Stimulated activated naive CD8-positive, alpha-beta T cell treated with anti-CD3 and anti-CD28 coated beads, Interleukin-15, Interleukin-2, amounts not matched to agents 100 ng/mL and 50 ng/mL, for 24 hours (primary cell): ENCODE measurements at regions not wholly inside any gene's neighbourhood (a gene's known extent, or its start where the extent isn't known, plus 50 kb on each side); places are given as distances from the start of the nearest gene placed in this dataset.

Experiments
- H3K27ac Mint-ChIP-seq: one replicate; pipeline ENCODE4 v1.8.0; 2021; ENCODE audit warnings: mild to moderate bottlenecking, mixed read lengths
- H3K27me3 Mint-ChIP-seq: one replicate; pipeline ENCODE4 v1.8.0; 2021; ENCODE audit warnings: mixed read lengths
- H3K36me3 Mint-ChIP-seq: one replicate; pipeline ENCODE4 v1.8.0; 2021; ENCODE audit warnings: low read depth, mixed read lengths
- H3K4me1 Mint-ChIP-seq: one replicate; pipeline ENCODE4 v1.8.0; 2021; ENCODE audit warnings: low read depth, mixed read lengths
- H3K4me3 Mint-ChIP-seq: one replicate; pipeline ENCODE4 v1.8.0; 2021; ENCODE audit warnings: mild to moderate bottlenecking, mixed read lengths
- H3K9me3 Mint-ChIP-seq: one replicate; pipeline ENCODE4 v1.8.0; 2021; ENCODE audit warnings: mixed read lengths

DNA sequence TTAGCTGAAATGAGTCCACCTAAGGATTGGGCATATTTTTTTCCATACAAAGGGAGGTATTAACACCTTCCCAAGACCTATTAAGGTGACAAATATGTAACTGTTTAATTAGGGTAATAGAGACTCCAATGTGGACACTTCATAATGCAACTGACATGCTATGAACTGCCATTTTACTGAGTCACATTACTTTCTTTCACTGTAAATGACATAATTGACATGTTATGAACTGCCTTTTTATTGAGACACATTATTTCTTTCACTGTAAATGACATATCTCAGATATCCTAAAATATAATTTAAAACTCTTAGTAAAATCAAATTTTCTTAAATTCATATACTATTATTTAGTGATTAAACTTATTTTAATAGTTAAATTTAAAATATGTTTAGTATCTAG, 528.8 kb upstream of the PCDH15 start:
- Mint-ChIP-seq H3K9me3 (peaks cover 7% of the 10 kb centered on the region), H3K27ac (no peak overlapping the region), H3K27me3 (no peaks in the 10 kb centered on the region), H3K36me3 (no peaks in the 10 kb centered on the region), H3K4me3 (no peak overlapping the region), H3K4me1 (no peaks in the 10 kb centered on the region)

DNA sequence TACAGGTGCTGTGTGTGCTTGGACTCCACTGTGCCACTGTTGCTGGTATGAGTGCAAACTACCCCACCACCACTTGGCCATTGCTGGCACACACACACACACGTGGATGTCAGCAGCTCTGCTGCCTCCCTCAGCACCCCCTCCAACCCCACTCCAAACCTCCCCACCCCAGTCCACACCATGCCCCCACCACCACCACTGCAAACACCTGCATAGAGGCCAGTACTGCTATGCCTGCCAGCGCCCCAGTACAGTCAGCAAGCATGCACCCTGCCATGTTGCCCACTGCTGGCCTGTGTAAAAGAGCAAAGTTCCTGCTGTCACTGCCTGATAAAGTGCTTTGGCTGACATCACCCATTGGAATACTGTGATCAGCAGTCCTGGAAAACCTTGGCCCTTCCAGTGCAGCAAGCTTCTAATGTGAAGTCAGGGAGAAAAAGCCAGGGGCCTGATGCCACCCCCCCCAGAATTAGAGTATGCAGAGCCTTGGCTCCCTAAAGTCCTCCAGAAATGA, 519.2 kb upstream of the PCDH15 start:
- Mint-ChIP-seq H3K27me3 (no peaks in the 10 kb centered on the region), H3K4me3 (no peak overlapping the region), H3K36me3 (no peaks in the 10 kb centered on the region), H3K9me3 (peaks cover 14% of the 10 kb centered on the region), H3K4me1 (no peaks in the 10 kb centered on the region), H3K27ac (no peak overlapping the region)

DNA sequence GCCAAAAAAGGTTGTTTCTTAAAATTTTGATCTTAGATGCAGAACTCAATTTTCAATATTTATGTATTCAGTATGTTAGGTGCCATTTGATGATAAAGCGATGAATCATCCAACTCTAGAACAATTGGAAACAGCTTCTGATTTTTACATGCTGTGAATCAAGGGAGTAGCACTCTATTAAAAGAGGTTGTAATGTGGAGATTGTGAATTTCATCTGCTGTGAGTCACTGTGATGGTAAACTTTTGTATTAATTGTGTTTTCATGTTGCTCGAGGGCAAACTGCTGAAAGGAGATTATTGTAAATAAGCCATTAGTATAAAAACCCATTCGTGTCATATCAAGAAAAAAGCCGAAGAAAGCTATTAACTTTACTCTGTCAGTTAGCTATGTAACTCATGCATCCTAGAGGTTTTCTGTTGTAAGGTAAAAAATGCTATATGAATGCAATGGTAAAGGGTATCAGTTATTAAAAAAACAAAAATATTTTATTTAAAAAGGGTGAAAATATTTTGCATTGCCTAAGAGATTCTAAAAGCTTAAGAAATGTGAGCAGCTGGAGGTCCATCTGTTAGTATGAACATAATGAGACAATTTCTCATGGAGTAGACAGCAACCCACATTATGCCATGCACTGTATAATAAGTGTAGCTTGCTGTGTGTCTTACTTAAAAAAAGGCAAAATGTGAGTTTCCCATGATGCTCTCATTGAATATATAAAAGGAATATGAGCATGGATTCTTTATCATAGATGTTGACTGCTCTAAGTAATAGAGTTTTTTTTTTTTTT, 511.0 kb upstream of the PCDH15 start:
- Mint-ChIP-seq H3K27me3 (no peaks in the 10 kb centered on the region), H3K4me1 (no peaks in the 10 kb centered on the region), H3K9me3 (peaks cover 5% of the 10 kb centered on the region), H3K36me3 (no peaks in the 10 kb centered on the region), H3K27ac (no peak overlapping the region), H3K4me3 (no peak overlapping the region)

DNA sequence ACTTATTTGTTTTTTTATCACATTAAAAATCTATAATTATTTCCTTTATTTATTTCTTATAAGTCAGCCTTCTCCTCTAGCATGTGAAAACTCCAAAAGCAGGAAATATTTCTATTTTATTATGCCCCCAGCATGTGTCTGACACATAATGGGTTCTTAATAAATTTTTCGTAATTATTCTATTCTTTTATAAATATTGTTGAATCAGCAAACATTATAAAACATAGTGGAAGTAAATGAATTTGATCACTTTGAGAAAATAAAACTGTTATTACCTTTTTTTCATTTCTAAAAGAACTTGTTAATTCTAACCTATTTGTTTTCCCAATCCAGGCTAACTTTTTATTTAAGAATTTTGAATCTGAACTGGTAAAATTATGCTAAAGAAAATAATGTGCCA, 509.1 kb upstream of the PCDH15 start:
- no peak overlapping the region for H3K27ac Mint-ChIP-seq
- no peaks in the 10 kb centered on the region for H3K36me3 Mint-ChIP-seq
- no peak overlapping the region for H3K4me3 Mint-ChIP-seq
- H3K4me1 Mint-ChIP-seq, result no peaks in the 10 kb centered on the region
- peaks cover 5% of the 10 kb centered on the region for H3K9me3 Mint-ChIP-seq
- no peaks in the 10 kb centered on the region for H3K27me3 Mint-ChIP-seq

DNA sequence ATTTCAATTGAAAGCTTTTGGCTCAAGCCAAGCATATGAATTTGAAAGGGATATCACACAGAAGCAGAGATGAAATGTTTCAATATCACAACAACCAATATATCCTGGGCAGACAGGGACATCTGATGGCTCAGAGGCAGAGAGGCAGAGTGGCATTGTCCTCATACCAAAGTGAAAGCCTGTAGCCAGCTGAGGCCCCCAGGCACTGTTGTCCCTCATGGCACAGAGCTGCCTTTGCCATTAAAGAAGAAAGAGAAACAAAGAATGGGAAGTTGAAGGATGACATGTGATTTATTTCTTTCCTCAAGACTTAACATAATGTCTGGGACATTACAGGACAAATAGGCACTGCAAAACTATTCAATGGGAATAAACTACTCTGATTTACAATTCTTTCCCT, 504.3 kb upstream of the PCDH15 start:
- Mint-ChIP-seq H3K4me3 (no peak overlapping the region), H3K9me3 (peaks cover 5% of the 10 kb centered on the region), H3K36me3 (no peaks in the 10 kb centered on the region), H3K4me1 (no peaks in the 10 kb centered on the region), H3K27me3 (no peaks in the 10 kb centered on the region), H3K27ac (no peak overlapping the region)

DNA sequence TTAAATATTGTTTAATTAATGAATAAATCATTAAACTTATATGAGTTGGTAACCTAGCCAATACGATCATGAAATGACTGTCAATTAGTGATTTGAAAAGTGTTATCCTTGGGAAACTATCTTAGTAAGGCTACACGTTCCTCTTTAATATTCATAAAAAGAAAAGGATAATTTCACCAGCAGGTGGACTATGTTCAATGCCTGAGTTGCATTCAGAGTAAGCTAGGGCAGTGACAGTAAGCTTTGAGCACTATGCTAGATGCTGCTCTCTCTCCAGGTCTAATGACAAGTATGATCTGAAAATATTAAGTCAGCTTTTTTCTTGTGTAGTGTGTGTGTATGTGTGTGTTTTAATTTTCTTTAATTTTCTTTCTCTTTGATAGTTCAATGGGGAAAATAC, 486.3 kb upstream of the PCDH15 start:
- H3K27ac Mint-ChIP-seq, result no peak overlapping the region
- no peak overlapping the region for H3K4me3 Mint-ChIP-seq
- H3K4me1 Mint-ChIP-seq, result no peaks in the 10 kb centered on the region
- H3K9me3 Mint-ChIP-seq, result peaks cover 7% of the 10 kb centered on the region
- no peaks in the 10 kb centered on the region for H3K36me3 Mint-ChIP-seq
- H3K27me3 Mint-ChIP-seq, result no peaks in the 10 kb centered on the region

DNA sequence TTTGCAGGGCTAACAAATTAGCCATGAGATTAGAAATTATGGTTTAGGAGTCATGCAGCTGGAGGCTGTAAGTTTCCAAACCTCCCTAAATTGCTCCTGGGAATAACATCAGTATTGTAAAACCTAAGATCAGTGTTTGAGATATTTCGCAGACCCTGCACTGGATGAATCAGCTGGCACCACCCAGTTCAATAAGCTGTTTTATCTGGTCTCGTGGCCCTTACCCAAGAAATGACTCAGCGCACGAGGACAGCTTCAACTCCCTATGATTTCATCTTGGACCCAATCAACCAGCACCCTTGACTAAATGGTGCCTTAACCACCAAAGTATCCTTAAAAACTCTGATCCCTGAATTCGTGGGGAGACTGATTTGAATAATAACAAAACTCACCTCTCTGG, 482.0 kb upstream of the PCDH15 start:
- Mint-ChIP-seq H3K27me3 (no peaks in the 10 kb centered on the region), H3K4me3 (no peak overlapping the region), H3K36me3 (no peaks in the 10 kb centered on the region), H3K9me3 (peaks cover 8% of the 10 kb centered on the region), H3K27ac (no peak overlapping the region), H3K4me1 (no peaks in the 10 kb centered on the region)

DNA sequence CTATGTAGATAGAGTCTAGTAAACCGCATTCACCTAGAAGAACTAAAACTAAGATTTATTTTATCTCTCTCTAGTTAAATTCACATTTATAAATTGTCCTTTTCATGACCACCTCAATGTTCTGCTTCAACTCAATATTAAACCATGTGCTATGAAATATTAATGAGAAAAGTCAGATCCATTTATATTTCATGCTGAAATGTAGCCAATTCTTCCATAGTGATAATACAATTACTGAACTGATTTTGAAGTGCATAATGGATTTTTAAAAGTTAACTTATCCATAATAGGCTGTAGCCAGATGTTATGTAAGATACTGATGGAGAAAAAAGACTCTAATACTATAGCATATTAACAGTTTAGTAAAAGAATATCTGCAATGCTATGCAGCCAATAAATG, 479.7 kb upstream of the PCDH15 start:
- peaks cover 8% of the 10 kb centered on the region for H3K9me3 Mint-ChIP-seq
- H3K4me3 Mint-ChIP-seq, result no peak overlapping the region
- no peaks in the 10 kb centered on the region for H3K27me3 Mint-ChIP-seq
- no peaks in the 10 kb centered on the region for H3K36me3 Mint-ChIP-seq
- no peaks in the 10 kb centered on the region for H3K4me1 Mint-ChIP-seq
- H3K27ac Mint-ChIP-seq, result no peak overlapping the region

DNA sequence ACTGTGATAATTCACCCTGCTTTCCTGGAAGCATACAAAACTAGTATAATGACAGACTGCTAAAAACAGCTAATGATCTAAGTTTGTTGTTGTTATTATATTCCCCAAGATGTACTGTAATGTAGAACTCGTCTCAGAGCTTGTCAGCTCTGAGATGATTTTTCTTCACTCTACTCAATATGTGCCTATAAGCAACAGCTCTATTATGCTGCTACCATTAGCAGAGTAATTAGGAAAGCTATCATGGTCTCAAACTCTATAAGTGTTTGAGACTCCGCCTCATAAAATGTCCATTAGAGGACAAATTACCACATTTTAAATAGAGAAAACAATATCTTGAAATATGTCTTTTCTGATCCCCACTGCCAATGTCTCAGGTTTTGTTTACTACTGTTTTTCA, 476.5 kb upstream of the PCDH15 start:
- Mint-ChIP-seq H3K27ac (no peak overlapping the region), H3K4me1 (no peaks in the 10 kb centered on the region), H3K36me3 (no peaks in the 10 kb centered on the region), H3K4me3 (no peak overlapping the region), H3K9me3 (peaks cover 5% of the 10 kb centered on the region), H3K27me3 (no peaks in the 10 kb centered on the region)

DNA sequence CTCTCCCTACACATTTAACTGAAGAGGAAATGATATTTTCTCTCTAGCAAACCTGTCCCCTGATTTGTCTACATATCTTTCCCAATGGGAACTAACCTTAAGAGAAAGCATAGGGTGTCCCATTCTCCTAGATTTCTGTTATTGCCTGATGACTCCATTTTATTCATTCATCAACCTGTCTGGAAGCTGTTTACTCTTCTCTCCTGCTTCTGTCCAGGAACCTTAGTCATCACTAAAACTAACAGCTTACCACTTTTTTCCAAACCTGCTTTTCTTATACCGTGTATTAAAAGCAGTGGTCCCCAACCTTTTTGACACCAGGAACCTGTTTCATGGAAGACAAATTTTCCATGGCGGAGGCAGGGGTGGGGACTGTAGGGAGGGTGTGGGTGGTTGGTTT, 473.3 kb upstream of the PCDH15 start:
- Mint-ChIP-seq H3K27ac (no peak overlapping the region), H3K4me3 (no peak overlapping the region), H3K27me3 (no peaks in the 10 kb centered on the region), H3K36me3 (no peaks in the 10 kb centered on the region), H3K9me3 (no peaks in the 10 kb centered on the region), H3K4me1 (no peaks in the 10 kb centered on the region)

DNA sequence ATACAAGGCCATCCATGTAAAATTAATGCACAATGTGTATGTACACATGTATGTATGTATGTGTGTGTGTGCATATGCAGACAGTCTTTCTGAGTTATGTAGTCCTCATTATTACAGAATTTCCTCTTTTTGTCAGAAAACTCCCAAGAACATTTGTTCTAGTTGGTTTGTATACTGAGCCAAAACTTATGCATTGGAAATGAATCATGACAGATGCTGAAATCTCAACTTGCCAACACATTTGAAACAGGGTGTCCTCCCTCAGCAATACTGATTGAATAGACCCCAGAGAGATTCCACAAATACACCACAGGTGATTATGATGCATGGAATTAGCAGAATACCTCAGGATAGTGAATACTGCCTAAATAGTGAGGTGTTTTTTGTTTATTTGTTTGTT, 472.9 kb upstream of the PCDH15 start:
- Mint-ChIP-seq H3K4me1 (no peaks in the 10 kb centered on the region), H3K27me3 (no peaks in the 10 kb centered on the region)

DNA sequence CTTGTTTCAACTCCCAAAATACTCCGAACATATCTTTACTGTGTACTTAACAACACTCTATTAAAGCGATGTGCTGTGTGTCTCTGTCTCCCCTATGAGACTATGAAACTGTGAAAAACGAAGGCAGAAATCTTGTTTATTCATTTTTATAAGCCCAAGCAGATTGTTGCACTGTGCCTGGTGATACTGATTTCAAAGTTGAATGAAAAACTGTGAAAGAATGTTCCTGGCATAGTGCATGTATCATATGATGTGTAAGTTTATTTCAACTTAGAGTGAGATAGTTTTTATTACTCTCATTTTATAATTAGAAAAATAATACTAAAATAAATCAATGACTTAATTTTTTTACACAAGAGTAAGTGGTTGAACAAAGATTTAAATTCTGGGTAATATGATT, 471.9 kb upstream of the PCDH15 start:
- Mint-ChIP-seq H3K36me3 (no peaks in the 10 kb centered on the region), H3K9me3 (no peaks in the 10 kb centered on the region), H3K27me3 (no peaks in the 10 kb centered on the region), H3K27ac (no peak overlapping the region), H3K4me3 (no peak overlapping the region), H3K4me1 (no peaks in the 10 kb centered on the region)

More for the DNA sequence above, 472.9 kb upstream of the PCDH15 start:
- Mint-ChIP-seq H3K9me3 (no peaks in the 10 kb centered on the region), H3K4me3 (no peak overlapping the region), H3K27ac (no peak overlapping the region), H3K36me3 (no peaks in the 10 kb centered on the region)

DNA sequence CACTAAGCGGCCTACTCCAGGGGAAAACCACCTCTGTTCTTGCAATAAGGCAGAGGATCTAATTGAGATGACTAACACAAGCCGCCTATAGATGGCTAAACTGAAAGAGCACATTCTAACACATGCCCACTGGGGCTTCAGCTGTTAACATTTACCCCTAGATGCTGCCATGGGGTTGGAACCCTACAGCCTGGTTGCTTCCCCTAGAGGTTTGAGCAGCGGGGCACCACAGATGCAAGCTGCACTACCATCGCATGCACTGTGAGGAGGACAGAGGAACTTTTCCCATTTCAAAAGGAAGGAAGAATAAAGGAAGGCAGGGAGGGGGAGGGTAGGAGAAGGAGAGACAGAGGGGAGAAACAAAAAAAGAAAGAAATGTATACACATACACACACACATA, 465.8 kb upstream of the PCDH15 start:
- no peaks in the 10 kb centered on the region for H3K9me3 Mint-ChIP-seq

DNA sequence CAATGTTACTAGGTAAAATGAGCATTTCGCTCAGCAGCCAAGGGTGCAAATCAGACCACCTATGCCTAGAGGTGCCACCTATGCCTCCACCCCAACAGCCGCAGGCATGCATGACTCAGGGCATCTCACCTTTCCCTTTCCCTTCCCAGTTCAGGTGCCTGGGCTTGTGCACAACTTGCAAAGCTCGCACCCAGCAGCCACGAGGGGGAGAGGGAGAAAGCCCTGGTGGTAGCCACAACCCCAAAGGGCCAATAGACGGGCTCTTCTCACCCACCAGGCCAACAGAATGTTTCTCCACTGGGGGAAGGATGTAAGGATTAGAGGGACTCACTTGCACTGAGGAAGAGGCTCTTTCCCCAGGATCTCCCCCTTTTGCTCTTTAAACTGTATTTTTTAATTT, 462.3 kb upstream of the PCDH15 start:
- no peaks in the 10 kb centered on the region for H3K27me3 Mint-ChIP-seq
- H3K4me3 Mint-ChIP-seq, result no peak overlapping the region
- no peaks in the 10 kb centered on the region for H3K36me3 Mint-ChIP-seq
- no peak overlapping the region for H3K27ac Mint-ChIP-seq
- H3K9me3 Mint-ChIP-seq, result no peaks in the 10 kb centered on the region
- H3K4me1 Mint-ChIP-seq, result no peaks in the 10 kb centered on the region

More for the DNA sequence above, 465.8 kb upstream of the PCDH15 start:
- no peak overlapping the region for H3K27ac Mint-ChIP-seq
- H3K4me1 Mint-ChIP-seq, result no peaks in the 10 kb centered on the region
- H3K4me3 Mint-ChIP-seq, result no peak overlapping the region
- no peaks in the 10 kb centered on the region for H3K27me3 Mint-ChIP-seq
- no peaks in the 10 kb centered on the region for H3K36me3 Mint-ChIP-seq

DNA sequence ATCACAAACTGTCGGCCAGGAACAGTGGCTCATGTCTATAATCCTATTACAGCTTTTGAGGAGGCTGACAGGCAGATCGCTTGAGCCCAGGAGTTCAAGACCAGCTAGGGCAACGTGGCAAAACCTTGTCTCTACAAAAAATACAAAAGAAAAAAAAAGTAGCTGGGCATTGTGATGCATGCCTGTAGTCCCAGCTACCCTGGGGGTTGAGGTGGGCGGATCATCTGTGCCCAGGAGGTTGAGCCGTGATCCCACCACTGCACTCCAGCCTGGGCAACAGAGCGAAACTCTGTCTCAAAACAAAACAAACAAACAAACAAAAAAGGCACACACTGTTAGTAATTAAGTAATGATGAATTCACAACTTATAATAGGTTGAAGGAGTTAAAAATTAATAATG, 441.5 kb upstream of the PCDH15 start:
- Mint-ChIP-seq H3K4me1 (no peaks in the 10 kb centered on the region), H3K36me3 (no peaks in the 10 kb centered on the region), H3K9me3 (peaks cover 6% of the 10 kb centered on the region)

DNA sequence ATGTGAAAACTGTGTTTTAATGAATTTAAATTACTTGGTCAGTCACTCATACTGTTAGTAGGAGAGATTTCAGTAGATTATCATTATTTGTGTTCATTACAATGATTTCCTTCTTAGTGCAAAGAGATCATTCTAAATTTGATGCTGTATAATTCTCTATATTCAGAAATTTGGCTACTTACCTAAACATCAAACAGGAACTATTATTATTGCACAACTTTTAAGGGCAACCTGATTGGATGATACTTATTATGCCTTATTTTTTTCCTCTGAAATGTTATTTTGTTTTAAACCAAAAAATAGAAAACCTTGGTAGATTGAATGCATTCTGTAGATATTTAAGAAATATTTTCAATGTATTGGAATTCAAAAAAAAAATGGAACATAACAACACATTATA, 436.4 kb upstream of the PCDH15 start:
- Mint-ChIP-seq H3K27me3 (no peaks in the 10 kb centered on the region), H3K36me3 (no peaks in the 10 kb centered on the region), H3K4me3 (no peak overlapping the region), H3K9me3 (no peaks in the 10 kb centered on the region), H3K27ac (no peak overlapping the region), H3K4me1 (no peaks in the 10 kb centered on the region)

More for the DNA sequence above, 441.5 kb upstream of the PCDH15 start:
- Mint-ChIP-seq H3K4me3 (no peak overlapping the region), H3K27ac (no peak overlapping the region), H3K27me3 (no peaks in the 10 kb centered on the region)
